ENCODE measurements at regions not wholly inside any gene's neighbourhood (a gene's known extent, or its start where the extent isn't known, plus 50 kb on each side); places are given as distances from the start of the nearest gene placed in this dataset.
"Not testable (repeated sequence)": the region's sequence is repeated elsewhere in the genome, so short reads cannot be mapped to it uniquely, and the experiment has no call there.

DNA sequence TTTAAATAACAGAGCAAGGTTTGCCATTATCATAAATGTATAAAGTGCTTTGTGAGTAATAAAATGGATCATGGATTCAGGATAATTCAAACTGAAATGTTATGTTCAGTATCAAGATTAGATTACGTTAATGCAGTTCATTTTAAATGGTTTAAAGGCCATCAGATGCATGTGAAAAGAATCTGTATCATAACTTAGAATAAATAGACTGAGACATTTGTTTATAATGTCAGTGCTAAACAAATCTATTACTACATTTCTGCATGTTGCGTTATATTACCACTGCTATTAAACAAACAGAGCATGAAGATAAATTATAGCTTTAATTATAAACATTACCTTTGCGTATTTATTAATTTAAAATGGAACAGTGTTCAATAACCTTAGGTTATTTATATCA lies 160.2 kb downstream of the TOX3 start:
- no peak for DNase-seq

DNA sequence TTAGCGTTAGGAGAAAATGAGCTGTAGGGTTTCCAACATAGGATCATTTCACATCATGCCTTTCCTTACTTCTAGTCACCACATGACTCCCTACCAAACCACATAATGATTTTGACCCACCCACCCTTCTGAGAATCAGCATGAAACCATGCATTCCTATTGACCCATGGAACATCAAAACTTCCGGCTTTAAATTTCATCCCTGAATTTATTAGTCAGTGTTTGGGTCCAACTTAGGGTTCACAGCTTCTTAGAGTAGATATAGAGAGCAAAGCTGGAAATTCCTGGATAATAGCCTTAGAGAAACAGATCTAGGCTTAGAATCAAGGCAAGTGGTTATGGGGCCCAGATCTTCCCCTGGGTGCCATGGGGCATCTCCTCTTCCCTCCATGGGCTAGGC lies 162.6 kb downstream of the TOX3 start:
- no peak for DNase-seq

DNA sequence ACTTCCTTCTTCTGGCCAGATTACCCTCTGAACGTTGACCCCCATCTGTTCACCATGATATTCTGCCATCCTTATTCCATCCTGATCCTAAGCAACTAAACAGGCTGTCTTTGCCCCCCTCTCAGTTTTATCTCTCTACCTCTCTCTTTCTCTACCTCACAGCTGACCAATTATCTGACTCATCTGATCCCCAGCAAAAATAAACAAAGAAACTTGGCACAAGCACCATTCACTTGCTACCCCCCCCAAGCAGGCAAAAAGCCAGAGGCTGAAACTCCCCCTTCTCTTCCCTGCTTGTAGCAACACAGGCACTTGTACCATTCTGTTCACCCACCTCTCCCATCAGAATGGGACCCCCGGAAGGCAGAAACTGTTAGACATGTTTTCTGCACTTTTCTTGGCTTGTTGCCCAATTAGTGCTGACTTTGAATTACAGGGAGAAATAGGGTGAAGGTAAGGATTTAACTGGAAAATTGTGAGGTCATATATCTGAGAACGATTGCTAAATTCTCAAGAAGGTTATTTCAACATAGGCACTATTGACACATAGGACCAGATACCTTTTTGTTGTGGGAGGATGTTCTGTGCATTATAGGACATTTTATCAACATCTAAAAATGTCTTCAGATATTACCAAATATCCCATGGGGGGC lies 163.2 kb downstream of the TOX3 start:
- peak; percentile 85 for DNase-seq

DNA sequence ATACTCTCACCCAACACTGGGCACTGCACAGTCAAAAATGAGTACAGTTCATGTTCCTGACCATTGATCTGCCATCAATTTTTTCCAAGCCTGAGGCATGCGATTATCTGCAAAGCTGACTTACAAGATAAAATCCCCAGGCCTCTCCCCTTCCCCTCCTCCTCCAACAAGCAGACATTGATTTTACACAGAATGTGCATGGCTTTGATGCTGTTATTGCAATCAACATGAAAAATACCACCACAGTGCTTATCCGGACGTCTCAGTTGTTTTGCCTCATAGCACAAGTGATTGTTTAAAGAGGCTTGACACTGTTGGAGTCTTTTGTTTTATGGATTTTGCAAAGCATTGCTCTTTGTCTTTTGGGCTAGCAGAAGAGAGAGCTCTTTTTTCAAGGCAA lies 163.8 kb downstream of the TOX3 start:
- no peak for DNase-seq

DNA sequence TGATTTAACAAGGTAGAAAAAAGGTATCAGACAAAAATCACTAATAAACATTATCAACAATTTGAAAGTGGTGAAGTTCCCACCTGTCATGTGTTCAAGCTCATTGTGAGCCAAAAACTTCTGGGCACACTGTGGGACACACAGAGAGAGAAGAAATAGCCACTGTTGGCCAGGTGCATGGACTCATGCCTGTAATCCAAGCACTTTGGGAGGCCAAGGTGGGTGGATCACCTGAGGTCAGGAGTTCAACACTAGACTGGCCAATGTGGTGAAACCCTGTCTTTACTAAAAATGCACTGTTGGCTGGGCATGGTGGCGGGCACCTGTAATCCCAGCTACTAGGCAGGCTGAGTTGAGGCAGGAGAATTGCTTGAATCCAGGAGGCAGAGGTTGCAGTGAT lies 167.4 kb downstream of the TOX3 start:
- DNase-seq: no peak

DNA sequence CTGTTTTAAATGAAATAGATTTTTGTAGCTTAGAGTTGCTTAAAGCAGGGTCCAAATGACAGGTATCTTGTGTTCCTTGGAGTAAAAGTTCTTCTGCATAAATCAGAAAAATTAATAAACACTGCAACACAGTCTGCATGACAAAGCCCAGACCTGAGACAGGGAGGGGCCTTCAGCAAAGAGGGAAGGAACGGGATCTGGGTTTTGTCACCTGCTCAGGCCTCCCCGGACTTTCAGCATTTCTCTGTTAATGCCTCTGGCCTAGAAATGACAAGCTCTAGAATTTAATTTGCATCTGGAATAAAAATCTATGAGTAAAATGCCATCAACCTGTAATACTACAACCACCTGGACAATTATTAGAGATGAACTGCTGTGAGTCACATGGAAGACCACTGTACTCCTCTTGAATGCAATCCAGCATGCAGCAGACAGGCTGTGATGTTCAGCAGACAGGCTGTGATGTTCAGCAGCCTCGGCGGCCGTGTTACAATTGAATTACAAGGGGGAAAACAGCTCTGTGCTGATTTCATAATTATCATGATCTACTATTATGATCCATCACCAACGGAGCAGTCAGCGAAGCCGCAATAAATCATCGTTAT lies 170.2 kb downstream of the TOX3 start:
- DNase-seq: no peak

DNA sequence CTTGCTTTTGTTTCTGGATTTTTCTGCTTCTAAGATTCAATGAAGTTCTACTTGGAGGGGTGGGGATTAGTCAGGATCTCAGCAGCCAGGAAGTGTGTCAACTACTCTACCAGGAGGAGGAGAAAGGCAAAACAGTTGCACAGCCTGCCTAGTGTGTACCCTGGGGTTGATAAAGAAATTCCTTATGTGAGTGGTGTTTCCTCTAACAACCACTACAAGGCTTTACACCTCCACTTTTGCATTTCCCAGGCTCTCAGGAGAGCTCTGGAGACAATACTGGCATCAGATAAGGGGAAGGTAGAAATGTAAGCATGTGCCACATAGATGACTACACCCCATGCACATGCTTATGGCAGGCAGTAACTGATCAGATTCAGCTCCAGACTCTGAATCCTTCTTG lies 174.6 kb downstream of the TOX3 start:
- no peak for DNase-seq

DNA sequence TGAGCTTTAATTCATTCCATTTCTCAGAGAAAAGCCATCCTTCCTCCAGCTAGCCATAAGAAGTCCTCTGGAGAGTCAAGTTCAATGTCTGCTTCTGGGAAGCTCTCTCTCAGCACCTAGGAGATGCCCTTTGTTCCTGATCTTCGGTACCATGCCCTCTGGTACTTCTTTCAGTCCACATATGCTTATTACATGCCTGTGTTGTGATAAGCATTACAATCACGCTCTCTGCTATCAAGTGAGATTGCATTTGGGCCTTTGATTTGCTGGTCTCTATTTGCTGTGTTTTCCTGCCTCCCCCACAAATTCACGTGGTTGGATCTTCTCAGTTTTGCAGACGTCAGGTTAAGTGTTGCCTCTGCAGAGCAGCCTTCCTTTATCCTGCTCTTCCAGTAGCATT lies 178.1 kb downstream of the TOX3 start:
- DNase-seq: no peak

DNA sequence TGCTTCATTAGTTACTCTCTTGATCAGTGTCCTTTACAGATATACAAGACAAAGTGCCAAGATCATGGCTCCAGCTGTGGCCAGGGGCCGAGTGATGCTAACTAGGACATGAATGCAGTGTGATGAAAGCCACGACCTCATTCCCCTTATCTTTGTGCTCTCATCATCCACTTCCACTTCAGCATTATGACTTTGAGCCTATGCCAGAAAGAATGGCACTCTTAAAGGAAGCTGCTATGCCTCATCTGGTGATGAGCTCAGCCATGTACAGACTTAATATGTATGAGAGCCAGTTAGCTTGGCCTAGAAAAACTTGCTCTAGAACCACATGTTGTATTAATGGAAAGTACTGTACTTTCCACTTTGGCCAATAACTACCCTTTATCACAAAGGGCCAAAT lies 179.1 kb downstream of the TOX3 start:
- DNase-seq: peak; percentile 37

DNA sequence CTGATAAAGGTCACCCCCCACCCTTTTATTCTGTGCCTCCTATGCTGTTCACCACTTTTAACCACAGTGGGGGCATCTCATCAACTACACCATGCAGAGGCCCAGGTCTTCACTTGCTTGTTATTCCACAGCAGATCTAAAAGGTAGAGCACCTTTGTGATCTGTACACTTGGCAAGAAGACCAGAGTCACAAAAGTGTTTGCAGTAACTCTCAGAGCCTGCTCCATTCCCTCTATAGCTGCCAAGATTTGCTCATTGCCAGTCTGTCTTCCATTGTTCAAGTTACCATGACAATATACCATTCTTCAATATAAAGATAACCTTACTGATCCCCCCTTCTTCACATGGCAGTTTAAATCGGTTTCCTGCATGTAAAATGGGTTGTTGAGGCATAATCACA lies 180.0 kb downstream of the TOX3 start:
- DNase-seq: no peak

DNA sequence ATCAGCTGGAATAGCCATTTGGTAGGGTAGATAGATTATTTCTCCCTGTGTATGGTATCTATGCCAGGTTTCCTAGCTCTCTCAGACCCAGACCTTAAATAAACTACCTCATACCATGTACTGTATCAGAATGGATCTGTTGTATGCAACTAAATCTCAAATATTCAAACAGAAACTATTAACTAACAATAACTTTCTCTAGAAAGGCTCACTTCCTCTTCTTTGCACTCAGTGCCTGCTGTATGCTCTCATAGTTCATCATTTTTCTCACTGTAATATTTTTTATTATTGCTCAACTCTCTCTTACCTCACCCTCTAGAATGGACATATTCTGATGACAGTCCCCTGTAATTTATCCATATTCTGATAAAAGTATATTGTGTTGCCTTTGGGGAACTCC lies 182.4 kb downstream of the TOX3 start:
- DNase-seq: no peak

DNA sequence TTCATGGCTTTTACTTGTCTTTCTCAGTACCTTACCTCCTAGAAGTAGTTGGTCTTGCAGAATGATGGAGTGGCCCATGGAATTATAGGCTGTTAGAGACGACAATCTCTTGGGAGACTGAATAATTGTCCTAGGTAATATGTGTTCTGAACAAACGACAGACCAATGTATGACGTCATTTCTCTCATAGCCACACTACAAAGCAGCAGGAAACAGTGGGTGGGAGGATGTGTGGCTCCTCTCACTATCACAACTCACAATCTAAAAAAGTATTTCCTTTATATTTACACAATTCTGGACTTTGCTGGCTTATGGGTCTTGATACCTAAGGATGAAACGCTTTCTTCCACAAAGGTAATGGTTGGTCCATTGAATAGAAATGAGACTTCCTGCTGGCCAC lies 183.9 kb downstream of the TOX3 start:
- peak; percentile 27 for DNase-seq

DNA sequence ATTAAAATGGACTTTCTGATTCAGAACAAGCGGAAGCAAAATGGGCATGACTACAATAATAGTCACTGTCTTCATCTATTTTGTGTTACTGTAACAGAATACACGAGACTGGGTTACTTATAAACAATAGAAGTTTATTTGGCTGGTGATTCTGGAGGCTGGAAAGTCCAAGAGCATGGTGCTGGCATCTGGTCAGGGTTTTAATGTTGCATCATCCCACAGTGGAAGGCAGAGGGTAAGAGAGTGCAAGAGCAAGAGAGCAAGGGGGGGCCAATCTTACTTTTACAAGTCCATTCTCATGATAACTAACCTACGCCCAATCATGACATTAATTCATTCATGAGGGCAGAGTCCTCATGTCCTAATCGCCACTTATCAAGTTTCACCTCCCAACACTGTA lies 189.2 kb downstream of the TOX3 start:
- DNase-seq: no peak

DNA sequence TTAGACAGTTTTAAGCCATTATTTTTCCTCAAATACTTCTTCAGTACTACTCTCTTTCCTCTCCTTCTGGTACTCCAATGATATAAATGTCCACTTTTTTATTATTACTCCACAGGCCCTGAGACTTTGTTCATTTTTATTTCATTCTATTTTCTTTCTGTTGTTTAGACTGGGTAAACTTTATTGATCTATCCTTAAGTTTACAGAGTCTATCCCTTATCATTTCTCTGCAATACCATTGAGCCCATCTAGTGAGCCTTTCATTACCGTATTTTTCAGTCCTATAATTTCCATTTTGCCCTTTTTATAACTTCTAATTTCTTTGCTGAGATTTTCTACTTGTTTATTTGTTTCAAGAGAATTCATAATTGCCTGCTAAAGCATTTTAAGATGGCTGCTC lies 193.7 kb downstream of the TOX3 start:
- DNase-seq: no peak

DNA sequence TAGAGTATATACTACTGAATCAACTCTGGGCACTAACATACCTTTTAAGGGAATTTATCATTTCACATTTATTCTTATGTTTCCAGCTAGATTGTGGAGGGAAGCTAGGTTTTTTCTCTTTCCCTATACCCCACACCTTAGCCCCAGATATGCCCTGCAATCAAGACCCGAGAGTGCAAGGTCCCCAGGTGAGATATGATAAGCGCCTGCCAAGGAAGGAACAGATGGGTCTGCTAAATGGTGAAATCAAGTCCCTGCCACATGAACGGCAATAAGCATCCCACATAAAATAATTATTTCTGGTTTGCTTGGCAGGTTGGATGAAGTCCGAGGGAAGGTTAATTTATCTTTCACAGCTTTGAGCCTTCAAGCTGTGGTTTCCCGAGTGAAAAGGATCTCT lies 195.5 kb downstream of the TOX3 start:
- no peak for DNase-seq

DNA sequence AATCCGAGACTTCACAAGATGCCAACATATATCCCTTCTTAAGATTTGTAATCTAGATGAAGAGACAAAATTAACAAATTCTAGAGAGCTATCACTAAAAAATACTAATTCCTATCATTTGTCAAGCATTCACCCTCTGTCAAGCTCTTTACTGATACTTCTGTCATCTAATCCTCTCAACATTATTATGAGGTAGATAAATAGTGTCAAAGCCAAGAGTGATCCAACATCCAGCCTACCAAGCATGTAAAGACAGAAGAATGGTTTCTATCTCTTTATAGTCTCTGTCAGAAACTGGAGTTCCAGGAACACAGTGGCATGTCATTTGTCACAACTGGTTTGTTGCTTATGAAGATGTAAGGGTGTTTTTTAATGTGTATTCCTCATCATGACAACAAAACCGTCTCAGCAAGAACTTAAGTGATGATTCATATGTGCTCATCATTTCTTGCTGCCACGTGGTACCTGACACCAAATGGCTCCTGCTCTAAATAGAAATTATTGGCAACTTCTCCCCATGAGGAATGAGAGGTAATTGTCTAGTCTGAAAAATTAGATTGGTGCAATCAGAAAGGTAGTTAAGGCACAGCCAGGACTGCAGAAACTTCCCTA lies 196.8 kb downstream of the TOX3 start:
- DNase-seq: peak; percentile 75

DNA sequence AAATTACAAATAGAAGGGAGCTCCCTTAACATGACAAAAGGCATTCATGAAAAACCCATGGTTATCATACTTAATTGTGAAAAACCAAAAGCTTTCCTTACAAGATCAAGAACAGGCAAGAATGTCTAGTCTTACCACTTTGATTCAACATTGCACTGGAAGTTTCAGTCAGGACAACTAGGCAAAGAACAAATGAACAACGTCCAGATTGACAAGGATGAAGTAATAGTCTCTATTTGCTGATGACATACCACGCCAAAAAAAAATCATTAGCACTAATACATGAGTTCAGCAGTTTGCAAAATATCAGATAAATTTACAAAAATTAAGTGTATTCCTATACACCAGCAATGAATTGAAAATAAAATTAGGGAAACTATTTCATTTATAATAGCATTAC lies 200.2 kb downstream of the TOX3 start:
- no peak for DNase-seq

DNA sequence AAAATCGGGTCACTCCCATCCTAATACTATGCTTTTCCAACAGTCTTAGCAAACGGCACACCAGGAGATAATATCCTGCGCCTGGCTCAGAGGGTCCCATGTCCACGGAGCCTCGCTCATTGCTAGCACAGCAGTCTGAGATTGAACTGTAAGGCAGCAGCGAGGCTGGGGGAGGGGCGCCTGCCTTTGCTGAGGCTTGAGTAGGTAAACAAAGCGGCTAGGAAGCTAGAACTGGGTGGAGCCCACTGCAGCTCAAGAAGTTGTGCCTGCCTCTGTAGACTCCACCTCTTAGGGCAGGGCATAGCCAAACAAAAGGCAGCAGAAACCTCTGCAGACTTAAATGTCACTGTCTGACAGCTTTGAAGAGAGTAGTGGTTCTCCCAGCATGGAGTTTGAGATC lies 213.3 kb downstream of the TOX3 start:
- not testable (repeated sequence) for DNase-seq

DNA sequence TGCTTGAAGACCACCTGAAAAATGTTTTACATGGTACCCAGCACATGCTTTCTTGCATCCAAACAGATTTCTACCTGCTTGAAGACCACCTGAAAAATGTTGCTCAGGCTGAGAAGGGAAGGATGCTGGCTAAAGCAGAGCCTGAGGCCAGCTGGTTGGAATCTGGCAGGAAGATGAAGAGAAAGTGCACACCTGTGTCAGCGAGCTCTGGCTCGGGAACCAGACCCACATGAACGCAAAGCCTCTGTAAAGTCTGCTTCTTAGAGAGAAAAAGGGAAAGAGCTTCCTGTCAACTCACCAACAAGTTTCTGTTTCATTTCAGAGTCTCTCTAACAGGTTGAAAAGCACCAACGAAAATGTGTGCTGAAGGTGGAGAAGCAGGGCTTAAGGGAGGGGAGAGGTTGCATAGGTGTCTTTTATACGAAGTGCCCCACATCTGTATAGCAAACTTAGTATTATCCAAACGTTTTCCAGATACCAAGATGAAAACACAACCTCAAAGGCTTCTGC lies 226.0 kb downstream of the TOX3 start:
- no peak for DNase-seq

DNA sequence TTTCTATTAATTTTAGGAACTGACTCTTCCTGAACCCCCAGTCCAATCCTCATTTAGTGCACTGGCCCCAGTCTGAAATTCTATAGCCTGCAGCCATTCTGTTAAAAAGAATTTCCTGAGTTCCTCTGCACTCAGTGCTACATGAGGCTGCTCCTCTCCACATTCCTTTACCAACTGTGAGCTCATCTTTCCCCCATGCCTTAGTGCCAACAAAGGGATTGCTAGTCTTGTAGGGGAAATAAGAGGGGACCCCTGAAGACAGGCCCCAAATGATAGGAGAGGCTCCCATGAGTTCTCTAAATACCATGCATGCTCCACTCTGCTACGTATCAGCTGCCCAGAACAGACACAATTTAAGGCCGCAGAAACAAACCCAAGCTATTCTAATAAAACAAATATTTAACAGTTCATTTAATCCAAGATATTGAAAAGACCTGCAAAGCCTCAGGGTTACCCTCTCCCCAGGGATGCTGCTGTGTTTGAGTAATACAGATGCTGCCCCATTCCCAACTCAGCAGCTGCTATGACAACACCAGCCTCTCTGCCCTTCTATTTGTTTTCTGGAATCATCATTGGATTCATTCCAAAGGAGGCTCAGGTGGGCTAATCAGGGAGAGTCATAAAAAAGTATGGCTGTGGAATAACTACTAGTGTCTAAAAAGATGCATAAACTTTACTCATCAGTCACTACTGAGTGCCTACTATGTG lies 228.5 kb downstream of the TOX3 start:
- peak; percentile 88 for DNase-seq

DNA sequence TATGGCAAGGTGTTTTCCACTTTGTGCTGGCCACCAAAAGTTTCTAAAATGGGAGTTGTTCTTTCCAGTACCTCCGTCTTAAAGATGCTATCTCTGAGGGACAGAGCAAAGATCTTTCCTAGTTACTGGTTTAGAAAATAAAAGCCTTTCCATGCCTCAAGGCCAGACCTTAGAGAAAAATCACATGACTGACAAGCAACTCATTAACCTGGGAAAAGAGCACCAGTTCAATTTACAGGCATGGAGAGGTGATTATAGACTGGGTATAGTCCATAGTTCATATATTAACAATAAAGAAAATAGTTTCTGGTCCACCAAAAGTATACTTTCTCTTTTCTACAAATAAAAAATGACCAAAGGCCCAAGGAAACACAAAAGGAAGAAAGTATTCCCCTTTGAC lies 230.7 kb downstream of the TOX3 start:
- no peak for DNase-seq

DNA sequence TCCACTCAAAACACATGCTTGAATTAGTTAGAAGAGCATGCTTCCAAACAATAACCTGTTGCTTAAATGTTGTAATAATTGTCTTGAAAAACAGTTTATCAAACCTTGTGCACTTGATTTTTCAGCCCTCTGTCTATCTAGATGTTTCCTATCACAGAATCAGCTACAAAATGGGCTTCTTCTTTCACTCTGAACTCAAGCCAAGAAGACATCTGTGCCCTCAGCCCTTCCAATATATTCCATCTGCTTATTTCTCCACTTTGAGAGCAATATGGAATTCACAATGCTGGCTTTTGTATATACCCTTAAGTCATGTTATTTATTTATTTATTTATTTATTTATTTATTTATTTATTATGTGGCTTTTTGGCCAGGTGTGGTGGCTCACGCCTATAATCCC lies 234.2 kb downstream of the TOX3 start:
- DNase-seq: no peak

DNA sequence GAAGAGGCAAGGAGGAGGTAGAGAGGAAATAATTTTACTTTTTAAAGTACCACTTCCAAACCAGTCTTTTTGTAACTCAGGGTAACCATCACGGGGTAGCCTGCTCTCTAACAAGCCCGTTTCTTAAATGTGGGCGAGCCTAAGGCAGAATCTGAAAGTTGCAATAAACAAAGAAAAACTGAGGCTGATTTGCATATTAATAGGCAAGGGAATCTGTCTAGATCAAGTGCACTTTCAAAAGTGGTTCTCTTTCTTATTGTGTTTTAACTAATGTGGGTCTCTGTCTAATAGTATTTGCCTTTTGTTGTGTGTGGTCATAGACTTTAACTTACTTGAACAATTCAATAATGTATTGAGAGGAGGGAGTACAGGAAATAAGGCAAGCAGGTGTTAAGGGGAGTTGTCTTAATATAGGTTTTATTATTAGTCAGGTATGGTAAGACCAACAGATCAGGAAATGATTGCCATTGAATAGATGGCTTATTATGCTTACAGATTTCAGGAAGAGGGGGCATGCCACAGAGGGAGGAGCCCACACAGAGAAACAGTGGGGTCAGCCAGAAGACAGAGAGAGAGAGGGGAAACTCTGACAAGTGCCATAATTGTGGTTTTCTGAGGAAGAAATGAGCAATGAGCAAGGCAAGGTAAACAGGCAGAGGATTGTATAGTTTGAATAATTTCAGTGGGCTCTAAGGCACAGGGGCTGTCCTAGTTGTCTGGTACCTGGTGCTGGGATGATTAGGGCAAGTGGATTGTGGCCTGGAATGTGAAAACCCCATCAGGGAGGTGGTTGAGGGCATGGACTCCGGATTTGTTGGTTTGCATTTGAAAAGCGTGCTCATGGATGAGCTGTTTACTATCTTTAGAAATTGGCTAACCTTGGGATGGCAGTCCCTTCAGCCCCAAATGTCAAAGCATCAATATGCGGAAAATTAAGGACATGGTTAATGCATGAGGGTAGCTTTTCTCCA lies 237.2 kb downstream of the TOX3 start:
- DNase-seq: no peak

All from DMS53 (cell line).